Suppressor macrophage treated with lipopolysaccharide for 4 hours (primary cell): ENCODE measurements at regions not wholly inside any gene's neighbourhood (a gene's known extent, or its start where the extent isn't known, plus 50 kb on each side); places are given as distances from the start of the nearest gene placed in this dataset.

Source experiments
- DNase-seq: peaks from one replicate; pipeline ENCODE4 v3.0.0-alpha.2; 2020

DNA sequence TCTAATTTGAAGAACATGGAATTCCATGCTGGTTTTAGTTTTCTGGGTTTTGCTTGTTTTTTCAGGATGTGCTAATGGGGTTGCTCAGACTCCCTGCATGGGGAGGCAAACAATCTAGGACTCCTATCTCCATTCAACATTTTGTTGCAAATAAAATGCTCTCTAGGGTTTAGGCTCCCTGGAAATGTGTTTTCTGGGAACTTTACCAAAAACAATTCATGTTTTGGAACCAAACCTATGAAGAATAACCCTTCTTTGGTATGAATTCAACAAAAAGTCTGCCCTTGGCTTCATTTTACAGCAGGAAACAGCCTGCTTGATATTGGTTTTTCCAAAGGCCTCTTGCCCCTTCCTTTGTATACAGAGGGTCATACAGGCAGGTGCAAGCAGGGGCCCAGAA lies 217.7 kb downstream of the FOXA2 start:
- no peak for DNase-seq

DNA sequence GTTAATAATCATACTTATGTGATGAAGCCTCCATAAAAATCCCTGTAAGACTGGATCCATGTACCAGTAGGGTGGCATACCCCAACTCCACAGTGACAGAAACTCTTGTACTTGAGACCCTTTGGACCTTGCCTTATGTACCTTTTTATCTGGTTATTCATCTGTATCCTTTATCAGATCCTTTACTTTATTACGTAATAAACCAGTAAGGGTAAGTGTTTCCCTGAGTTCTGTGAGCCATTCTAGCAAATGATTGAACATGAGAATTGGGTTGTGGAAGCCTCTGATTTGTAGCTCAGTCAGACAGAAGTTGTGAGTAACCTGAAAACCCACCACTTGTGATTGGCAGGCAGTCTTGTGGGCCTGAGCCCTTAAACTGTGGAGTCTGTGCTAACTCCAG lies 229.7 kb downstream of the FOXA2 start:
- no peak for DNase-seq

DNA sequence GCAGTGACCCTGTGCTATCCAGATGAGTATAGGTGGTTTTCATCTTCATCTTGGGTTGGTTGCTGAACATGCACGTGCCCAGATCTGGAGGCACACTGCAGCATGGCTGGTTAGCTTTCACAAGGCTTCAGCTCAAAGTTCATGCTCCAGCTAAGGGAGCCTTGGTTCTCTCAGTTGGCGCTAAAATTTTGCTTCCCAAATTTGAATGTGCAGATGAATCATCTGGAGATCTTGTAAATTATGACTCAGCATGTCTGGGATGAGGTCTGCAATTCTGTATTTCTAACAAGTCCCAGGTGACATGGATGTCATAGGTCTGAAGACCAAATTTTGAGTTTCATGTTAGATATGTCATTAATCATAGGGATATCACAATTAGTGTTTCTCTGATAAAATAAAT lies 230.8 kb downstream of the FOXA2 start:
- DNase-seq, result peak; percentile 5

DNA sequence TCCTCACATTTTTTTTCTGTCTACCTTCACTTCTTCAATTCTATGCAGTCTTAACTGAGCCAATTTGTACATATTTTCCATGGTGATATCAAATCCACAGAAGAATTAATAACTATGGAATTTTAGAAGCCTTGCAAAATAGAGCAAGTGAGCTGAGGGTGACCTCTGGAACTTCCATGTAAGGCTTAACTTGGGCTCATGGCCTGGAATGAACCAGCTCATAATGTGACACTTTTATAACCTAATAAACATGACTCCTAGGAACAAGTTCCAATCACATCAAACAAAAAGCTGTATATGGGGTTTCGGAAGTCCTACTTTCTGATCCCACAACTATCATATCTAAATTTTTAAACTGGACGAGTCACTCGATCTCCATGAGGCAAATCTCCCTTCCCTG lies 232.4 kb downstream of the FOXA2 start:
- DNase-seq, result no peak

DNA sequence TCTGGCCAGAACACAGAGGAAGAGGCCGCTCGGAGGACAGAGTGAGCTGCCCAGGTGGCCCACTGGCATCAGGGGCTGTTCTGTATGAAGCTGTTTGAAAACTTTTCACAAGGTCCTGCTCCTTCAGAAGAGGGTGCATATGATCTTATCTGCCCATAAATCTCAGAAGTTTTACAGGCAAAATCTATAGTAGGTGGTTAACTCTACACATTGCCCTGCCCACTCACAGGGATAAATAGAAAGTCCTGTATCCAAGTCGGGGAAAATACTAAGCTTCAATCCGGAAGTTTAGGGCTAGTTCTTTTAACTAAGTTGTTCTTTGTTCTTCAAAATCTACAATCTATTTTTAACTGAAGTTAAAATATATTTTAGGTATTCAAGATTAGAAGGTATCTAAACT lies 233.7 kb downstream of the FOXA2 start:
- no peak for DNase-seq

DNA sequence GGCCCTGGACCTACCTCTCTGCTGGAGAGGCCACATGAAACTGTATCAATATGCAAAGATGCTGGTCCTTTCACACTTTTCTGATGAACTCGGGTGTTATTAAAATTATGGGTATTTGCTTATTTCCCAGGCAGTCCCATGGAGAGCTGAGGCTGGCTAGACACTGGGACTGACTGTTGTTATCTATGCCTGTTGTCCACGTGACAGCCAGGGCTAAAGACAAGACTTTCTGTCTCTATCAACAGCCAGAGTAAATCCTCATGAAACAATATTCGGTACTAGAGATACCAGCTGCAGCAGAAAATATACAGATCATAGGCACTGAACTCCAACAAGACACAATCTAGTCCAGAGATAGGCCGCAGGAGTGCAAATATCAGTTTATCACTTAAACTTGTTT lies 236.4 kb downstream of the FOXA2 start:
- DNase-seq, result no peak

DNA sequence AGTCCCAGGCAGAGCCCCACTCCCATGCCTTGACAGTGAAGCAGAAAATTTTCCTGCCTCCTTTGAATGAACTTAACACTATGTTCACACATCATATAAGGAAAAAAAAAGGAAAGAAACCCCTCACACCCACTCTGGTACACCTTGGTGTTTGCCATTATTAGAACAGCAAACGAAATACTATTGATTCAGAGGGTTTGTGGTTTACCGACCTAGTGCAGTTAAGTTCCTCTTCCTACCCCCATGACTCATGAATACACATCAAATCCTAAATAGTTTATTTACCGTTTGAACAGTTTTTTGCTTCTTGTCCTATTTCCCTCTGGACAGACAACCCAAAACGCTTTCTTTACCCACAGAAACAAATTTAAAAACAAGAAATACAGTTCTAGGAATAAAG lies 237.7 kb downstream of the FOXA2 start:
- no peak for DNase-seq

DNA sequence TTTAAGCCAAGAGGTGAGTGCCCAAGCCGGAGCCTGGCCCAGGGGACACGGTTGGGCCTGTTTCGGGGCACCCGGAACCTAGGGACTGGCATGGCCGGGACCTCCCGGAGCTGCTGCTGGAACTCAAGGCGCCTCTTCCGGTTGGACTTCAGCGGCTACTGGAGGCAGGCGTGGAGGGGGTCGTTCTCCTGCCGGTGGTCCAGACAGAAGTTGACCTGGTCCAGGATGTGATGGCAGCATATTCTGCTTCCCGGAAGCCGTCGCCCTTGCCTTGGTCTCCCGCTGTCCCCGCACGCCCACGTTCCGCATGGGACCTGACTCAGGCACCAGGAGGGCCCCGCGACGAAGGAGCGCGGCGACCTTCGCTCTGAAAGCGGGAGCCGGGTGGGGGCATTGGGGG lies 240.8 kb downstream of the FOXA2 start:
- no peak for DNase-seq

DNA sequence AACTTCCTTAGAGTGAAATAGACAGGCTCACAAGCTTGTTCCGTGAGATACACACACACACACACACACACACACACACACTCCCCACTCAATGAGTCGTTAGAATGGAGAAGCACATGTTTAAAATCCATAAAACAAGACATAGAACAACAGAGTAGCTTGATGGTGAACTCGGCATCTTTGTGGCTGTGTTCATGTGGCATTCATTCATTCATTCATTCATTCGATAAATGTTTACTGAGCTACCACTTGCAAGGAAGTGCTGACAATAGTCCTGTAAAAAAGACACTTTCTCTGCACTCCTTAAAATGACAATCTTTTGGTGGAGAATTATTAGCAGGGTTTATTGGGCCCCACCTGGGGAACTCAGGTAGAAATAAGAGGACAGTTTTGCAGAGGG lies 242.0 kb downstream of the FOXA2 start:
- DNase-seq, result no peak

DNA sequence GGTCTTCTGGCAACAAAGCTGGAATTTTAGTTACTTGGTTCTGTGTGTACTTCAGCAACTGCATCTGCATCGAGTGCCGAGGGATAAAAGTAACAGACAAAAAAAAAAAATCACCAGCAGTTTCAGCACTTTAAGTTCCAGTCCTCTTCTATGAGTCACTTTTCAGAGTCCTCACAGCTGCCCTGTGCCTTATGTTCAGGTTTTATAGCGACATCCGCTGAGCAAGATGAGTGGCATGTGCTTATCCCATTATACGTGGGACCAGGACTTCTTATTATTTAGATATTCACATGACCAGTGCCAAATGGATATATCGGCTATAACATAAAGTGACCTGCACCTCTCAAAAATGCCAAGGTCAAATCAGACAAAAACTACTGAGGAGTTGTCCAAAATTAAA lies 242.9 kb downstream of the FOXA2 start:
- DNase-seq, result no peak

DNA sequence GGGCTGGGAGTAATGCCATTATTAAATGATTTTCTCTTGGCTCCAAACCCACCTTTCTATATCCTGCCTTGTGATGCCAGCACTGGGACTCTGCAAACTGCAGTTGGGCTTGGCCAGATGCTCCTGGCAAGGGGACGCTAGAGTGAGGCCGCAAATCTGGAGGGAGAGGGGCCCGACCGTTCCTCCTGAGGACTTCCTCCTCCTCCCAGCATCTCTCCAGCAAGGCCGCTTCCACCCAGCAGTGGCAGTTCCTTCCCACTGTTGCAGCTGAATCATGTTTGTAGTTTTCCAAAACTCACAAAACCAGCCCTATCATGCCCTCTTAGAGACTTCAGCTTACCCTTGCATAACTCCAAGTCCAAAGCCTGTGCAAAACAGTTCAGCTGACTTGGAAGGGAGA lies 244.4 kb downstream of the FOXA2 start:
- DNase-seq, result no peak

DNA sequence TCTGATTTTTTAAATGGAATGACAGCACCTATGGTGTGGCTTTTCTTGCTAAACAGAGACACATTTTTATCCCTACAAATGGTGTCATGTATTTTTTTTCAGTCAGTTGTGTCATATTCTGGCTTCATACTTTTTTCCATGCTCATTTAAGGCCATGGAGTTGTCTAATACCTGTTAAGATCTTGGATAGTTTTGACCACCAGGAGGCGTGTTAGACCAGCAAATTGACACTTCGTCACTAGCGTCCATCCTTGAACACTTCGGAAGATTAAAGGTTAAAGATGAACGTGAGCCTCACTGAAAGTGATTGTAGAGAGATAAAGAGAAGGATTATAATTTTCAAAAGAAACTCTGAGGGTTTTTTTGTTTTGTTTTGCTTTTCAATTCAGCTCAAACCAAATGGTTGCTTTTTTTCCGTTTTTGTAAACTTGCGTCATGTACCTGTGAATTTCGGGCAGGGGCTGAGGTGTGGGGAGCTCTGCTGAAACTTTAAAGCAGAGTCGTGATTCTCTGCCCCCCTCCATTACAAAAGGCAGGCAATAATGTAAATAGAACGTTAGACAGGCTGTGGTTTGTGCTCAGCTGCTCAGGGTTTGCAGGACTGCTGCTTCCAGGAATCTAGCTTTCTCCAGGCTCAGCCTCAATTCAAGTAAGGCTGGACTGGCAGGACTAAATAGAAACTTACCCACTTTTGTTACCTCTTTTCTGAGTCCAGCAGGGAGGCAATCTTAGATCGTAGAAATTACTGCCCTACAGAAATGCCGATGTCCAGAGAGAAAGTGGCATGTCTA lies 245.1 kb downstream of the FOXA2 start:
- DNase-seq, result peak; percentile 81

DNA sequence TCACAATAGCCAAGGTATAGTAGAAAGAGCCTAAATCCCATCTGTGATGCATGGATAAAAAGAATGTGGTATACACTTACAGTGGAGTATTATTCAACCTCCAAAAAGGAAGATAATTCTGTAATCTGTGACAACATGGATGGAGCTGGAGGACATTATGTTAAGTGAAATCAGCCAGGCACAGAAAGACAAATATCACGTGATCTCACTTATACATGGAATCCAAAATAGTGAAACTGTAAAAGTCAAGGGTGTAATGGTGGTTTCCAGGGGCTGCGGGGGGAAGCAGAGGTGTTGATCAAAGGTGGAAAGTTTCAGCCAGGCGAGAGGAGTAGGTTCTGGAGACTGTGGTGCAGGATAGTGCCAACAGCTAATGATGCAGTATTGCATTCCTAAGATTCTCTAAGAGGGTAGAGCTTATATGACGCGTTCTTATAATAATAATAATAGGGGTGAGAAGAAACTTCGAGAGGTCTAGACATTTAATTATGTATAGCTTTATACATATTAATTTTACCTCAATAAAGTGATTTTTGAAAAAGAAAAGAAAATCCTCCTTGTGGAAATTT lies 246.1 kb downstream of the FOXA2 start:
- no peak for DNase-seq

DNA sequence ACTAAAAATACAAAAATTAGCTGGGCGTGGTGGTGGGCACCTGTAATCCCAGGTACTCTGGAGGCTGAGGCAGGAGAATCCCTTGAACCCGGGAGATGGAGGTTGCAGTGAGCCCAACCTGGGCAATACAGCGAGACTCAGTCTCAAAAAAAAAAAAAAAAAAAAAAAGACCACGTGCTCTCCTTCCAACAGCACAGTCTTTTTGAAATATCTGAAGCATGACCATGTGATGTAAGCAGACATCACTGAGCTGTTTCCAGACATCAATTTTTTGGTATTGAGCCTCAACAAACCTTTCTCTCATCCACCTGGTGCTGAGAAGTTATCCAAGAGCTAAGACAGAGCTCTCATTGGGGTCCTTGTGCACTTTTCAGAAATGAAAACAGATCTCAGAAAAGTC lies 249.2 kb downstream of the FOXA2 start:
- no peak for DNase-seq

DNA sequence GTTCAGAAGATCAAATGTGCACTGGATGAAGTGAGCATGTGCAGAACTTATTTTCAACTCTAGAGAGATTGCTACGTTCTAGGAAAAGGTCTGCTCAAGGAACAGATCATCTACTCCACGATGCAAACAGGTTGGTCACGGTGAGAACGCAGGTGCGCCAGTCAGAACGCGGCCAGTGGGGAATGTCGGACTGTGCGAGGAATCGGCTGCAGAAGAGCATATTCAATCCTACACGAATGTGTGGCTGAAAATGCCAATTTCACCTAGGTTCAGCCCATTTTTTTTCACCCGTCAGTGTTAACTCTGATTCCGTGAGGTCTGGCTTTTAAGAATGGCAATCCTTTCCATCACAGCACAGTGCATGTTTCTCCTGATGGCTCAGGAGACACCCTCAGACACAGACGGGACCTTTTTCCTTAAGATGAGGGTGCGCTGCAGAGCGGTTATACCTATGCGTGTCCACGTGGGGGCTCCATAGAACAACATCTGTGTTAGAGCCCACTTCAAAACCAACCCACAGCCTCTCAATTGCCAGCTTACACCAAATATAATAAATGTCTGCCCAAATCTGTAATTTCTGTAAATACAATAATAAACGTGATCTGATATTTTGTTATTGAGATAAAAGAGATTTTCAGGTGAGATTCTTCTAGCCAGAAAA lies 250.4 kb downstream of the FOXA2 start:
- DNase-seq, result peak; percentile 58

DNA sequence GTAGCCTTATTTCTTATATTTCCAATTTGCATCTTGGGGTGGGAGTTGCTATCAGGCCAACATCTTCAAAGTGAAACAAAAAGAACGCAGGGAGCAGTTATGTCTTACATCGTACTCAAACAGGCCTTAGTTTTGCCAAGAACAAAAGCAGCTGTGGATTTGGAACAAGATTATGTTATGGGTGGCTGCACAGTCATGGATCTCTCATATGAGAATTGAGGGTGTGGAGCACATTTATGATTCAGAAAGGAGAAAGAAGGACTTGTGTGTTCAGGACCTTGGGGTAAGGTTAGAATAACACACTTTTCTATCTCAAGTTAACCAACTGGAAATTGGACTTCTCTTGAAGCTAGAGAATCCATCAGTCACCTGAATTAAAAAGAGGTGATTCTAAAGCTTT lies 259.9 kb downstream of the FOXA2 start:
- DNase-seq, result no peak

DNA sequence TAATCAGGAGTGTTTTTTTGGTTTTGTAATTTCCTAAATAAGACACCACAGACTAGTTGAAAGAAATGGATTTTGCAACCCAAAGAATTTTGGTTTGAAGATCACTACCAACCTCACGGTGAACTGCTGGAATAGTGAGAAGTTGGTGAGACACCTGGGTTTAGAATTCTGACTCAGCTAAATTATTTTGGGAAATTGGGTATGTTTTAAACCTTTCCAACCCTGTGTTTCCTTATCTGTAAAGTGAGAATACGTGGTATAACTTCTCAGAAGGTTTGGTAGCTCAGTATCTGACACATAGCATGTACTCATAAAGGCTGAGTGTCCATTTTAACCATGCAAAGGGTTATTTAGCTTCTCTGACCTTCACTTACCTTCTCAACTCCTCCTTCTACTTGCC lies 261.9 kb downstream of the FOXA2 start:
- DNase-seq, result no peak

DNA sequence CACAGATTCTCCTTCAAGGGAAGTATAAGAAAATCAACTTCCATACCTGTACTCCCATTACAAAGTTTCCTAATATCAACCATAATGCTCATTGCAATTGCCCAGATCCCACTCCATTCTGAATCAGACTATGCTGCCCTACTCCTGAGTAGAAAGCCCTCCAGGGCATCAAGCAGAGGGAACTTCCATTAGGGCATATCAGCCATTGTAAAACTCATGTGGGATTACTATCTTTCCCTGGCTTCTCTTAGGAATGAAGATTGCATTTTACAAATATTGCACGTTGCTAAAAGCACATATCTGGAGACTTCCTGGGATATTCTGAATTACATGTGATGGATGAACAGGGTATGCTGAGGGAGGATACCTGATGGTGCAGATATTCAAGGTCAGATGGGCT lies 263.2 kb downstream of the FOXA2 start:
- DNase-seq, result no peak

DNA sequence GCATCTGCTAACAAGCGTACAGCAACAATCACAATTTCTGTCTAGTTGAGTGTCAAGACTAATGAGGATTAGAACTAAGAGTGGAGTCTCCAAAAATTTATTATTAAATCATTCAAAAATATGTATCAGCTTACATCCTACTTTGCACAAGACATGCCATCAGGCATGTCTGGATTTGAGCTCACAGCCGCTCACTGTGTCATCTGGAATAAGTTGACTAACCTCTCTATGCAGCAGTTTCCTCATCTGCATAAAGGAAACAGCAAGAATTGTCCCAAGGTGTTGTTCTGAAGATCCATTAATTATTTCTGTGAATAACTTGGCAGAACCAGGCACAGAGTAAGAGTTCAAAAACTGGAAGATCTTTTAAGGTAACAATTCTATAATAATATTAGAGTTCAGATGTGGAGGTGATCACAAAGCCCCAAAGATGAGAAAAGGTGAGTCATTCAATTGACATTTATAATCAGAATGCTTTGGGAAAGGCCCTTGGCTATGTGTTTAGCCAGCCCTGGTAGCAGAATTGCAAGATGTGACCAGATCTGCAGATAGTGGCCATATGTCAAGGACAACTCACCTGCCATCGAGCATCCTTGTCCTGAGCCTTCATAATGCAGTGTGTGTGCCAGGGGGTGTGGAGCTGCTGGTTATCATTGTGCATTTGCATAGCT lies 264.0 kb downstream of the FOXA2 start:
- no peak for DNase-seq

DNA sequence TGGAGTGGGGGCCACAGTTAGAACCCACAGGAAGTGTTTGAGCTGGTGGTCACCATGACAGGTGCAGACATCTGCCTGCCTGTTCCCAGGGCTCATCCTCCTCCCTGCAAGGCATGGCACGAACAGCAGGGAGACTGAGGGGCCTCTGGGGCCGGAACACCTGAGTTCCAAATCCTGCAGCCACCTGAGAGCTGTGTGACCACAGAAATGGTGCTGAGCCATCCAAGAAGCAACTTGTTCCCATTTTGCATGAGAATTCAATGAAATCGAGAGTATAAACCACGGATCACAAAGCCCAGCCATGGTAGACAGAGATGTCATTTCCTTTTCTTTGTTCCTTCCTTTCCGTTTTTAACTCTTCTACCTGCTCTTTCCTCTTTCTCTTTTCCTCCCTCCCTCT lies 268.6 kb downstream of the FOXA2 start:
- DNase-seq, result no peak

DNA sequence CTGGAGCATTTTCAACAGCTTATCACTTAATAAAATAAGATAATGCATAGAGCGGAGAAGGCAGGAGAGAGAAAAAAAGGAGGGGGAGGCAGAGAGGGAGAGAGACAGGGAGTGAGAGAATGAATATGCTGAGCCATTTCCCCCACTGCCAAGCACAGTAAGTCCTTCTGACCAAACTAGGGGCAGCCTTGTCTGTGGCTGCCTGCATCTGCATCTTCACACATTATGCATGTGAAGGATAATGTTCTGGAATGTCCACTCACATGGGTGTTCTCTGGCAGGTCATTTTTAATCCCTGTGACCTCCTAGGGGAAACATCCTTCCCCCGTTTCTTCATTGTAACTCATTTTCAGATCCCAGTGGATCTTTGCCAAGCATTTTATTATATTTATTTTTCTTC lies 269.3 kb downstream of the FOXA2 start:
- no peak for DNase-seq

DNA sequence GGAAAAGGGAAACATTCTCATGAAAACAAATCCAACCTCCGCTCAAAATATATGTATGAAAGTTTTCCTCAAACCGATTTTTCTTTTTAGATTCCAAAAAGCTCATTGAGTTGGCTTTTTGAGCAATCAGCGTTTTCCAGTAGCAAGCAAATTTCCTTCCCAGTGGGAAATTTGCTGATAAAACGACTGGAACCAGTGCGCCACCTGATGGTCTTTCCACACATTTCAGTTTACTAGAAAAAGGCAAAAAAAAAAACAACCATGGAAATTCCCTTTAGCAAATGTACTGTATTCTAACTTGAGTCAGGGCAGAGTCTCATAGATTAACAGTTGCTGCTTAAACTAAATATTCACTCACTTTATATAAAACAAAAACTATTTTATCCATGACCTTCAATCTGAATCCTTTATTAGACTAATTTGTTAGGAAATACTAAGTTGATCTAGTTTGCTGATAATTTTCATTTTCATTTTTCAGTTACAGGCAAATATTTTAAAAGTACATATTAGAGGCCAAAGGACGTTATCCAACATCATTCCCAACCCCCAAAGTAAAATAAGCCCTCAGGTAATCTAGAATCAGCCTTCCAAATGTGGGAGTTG lies 271.5 kb downstream of the FOXA2 start:
- peak; percentile 48 for DNase-seq

DNA sequence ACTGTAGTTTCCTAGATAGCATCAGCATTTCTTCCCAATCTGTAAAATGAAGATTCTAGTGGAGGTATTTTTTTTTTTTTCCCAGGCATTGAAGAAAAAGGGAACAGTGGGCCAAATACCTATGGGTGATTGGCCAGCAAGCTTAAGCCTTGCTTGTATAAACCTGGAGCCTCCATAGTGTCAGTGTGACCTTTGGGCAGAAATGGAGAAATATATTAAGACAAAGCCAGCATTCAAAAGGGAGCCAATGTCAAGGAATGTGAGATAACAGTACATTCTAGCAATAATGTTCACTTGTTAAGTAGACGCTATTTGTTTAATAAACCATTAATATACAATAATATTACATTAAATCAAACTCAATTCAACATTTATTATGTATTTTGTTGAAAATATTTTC lies 275.4 kb downstream of the FOXA2 start:
- DNase-seq, result no peak

DNA sequence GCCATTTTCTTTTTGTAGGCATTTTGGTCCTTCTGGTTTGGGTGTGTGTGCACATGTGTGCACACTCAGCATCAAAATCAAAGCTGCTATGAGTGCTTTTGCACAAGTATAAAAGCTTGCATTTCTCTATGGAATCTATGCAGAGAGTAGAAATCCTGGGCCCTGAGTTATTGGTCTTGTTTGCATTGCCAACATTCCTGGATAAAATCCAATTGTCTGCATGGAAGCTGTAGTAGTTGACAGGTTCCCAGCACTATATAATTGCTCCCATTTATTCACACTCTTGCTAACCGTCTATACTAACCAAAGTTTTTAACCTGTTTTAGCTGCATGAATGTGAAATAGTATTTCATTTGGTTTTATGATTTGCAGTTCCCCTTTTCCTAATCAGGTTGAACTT lies 277.0 kb downstream of the FOXA2 start:
- DNase-seq, result no peak
